ENCODE measurements at regions not wholly inside any gene's neighbourhood (a gene's known extent, or its start where the extent isn't known, plus 50 kb on each side); places are given as distances from the start of the nearest gene placed in this dataset.

DNA sequence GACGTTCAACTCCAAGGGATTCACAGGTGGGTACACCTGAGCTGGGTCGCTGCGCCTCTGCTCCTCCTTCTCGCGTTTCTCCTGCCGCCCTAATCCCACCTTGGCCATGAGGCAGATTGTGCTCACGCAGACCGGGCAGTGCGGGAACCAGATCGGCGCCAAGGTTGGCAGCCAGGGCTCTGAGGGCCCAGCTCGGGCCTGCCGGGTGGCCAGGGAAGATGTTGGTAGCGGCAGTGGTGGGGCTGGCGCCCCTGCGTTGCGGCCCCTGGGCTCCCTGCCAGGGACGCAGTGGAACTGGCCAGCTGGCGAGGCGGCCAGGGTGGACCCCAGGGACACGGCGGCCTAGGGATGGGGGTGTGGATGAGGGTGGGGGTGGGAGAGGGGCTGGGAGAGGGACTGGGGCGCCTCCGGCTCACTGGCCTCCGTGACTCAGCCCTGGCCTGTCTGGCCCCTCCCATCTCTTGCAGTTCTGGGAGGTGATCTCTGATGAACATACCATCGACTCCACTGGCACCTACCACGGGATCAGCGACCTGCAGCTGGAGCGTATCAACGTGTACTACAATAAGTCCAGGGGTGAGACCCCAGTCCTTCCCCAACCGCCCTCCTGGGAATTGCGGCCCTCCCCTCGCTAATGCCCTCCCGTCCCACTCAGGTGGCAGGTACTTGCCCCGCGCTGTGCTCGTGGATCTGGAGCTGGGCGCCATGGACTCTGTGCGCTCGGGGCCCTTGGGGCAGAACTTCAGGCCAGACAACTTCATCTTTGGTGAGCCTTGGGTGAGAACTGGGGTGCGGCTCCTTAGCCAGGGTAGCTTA lies 114.9 kb upstream of the ALG10B start:
- no peak for TF ChIP-seq EZH2phosphoT487 (IDR thresholded peaks at IDR 0.05; ENCODE audit: borderline replicate concordance, low read depth, low read length)
- TF ChIP-seq, protein P1, sequence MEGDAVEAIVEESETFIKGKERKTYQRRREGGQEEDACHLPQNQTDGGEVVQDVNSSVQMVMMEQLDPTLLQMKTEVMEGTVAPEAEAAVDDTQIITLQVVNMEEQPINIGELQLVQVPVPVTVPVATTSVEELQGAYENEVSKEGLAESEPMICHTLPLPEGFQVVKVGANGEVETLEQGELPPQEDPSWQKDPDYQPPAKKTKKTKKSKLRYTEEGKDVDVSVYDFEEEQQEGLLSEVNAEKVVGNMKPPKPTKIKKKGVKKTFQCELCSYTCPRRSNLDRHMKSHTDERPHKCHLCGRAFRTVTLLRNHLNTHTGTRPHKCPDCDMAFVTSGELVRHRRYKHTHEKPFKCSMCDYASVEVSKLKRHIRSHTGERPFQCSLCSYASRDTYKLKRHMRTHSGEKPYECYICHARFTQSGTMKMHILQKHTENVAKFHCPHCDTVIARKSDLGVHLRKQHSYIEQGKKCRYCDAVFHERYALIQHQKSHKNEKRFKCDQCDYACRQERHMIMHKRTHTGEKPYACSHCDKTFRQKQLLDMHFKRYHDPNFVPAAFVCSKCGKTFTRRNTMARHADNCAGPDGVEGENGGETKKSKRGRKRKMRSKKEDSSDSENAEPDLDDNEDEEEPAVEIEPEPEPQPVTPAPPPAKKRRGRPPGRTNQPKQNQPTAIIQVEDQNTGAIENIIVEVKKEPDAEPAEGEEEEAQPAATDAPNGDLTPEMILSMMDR (conservative IDR thresholded peaks at IDR 0.05; ENCODE audit: low read length), result no peak
